K562 (cell line): ENCODE measurements at regions not wholly inside any gene's neighbourhood (a gene's known extent, or its start where the extent isn't known, plus 50 kb on each side); places are given as distances from the start of the nearest gene placed in this dataset.

Source experiments
- CTCF ChIP-seq, 3 experiments: IDR thresholded peaks in 2 of 3; conservative IDR thresholded peaks in 1 of 3; 2 replicates each; pipeline ENCODE4 v1.5.1; 2011 to 2012; ENCODE audit warnings: low read length in 3 of 3, mild to moderate bottlenecking in 3 of 3, control low read depth in 2 of 3, improper control_type of control experiment in 1 of 3, inconsistent platforms in 1 of 3, low read depth in 1 of 3, mixed read lengths in 1 of 3, moderate library complexity in 1 of 3; ENCODE audit not compliant: insufficient read depth in 2 of 3
- GTF2F1 ChIP-seq: IDR thresholded peaks from 2 replicates; pipeline ENCODE4 v1.6.1; 2011; ENCODE audit warnings: low read depth, low read length, improper control_type of control experiment
- MAZ ChIP-seq, 2 experiments: fragments of 450-650 bp in 1 of 2; sonication (generic) in 1 of 2; formaldehyde crosslinking; IDR thresholded peaks in 1 of 2; conservative IDR thresholded peaks in 1 of 2; 2 replicates each; pipeline versions ENCODE4 v1.4.0 to v1.5.0; 2020; ENCODE audit warnings: mild to moderate bottlenecking in 1 of 2, missing genetic modification reagents in 1 of 2
- NR2C2 ChIP-seq, 2 experiments: fragments of 200-800 bp in 1 of 2; sonication (Bioruptor generic) in 1 of 2; sonication (generic) in 1 of 2; formaldehyde crosslinking in 1 of 2; IDR thresholded peaks; 2 replicates each; pipeline versions ENCODE4 v1.6.1 to v1.8.0; 2016 to 2022; ENCODE audit warnings: mild to moderate bottlenecking in 1 of 2, missing compliant biosample characterization in 1 of 2, missing genetic modification characterization in 1 of 2, missing genetic modification reagents in 1 of 2
- POLR2A ChIP-seq: fragments of 450-650 bp; conservative IDR thresholded peaks from 2 replicates; pipeline ENCODE4 v1.6.1; 2016
- POLR2AphosphoS5 ChIP-seq: IDR thresholded peaks from 2 replicates; pipeline ENCODE4 v1.6.1; 2011; ENCODE audit warnings: mild to moderate bottlenecking, low read depth, low read length, moderate library complexity; ENCODE audit not compliant: control insufficient read depth, insufficient read depth
- POLR2G ChIP-seq: fragments of 200-400 bp; formaldehyde crosslinking; IDR thresholded peaks from 2 replicates; pipeline ENCODE4 v1.6.1; 2017; ENCODE audit warnings: low read depth, mild to moderate bottlenecking, antibody characterized with exemption, low read length, moderate library complexity
- PRPF4 ChIP-seq: fragments of 200-400 bp; formaldehyde crosslinking; IDR thresholded peaks from one replicate; pipeline ENCODE4 v1.6.1; 2017; ENCODE audit warnings: low read length, low read depth, mild to moderate bottlenecking; ENCODE audit not compliant: insufficient read depth, poor library complexity, severe bottlenecking
- SP1 ChIP-seq: sonication (generic); formaldehyde crosslinking; IDR thresholded peaks from 2 replicates; pipeline ENCODE4 v1.8.1; 2022; ENCODE audit warnings: mild to moderate bottlenecking, missing genetic modification reagents
- SP2 ChIP-seq: IDR thresholded peaks from 2 replicates; pipeline ENCODE4 v1.6.1; 2011; ENCODE audit warnings: mild to moderate bottlenecking, low read depth, low read length, moderate library complexity; ENCODE audit not compliant: poor library complexity, severe bottlenecking; ENCODE audit errors: extremely low read depth
- ZNF384 ChIP-seq: IDR thresholded peaks from 2 replicates; pipeline ENCODE4 v1.6.1; 2012; ENCODE audit warnings: low read depth, low read length, improper control_type of control experiment
- ZNF707 ChIP-seq: fragments of 250-450 bp; sonication (Bioruptor Pico); conservative IDR thresholded peaks from 2 replicates; pipeline ENCODE4 v1.8.0; 2022; ENCODE audit warnings: inconsistent platforms, mild to moderate bottlenecking, moderate library complexity

- TF ChIP-seq POLR2A (no peak), GTF2F1 (no peak), POLR2G (no peak), PRPF4 (no peak), ZNF384 (no peak), POLR2AphosphoS5 (no peak), CTCF (IDR thresholded peaks at IDR 0.05 in 2 of 3, conservative IDR thresholded peaks at IDR 0.05 in 1 of 3; ENCODE audit: insufficient read depth in 2 of 3, low read depth in 1 of 3, low read length in 3 of 3) (0 out of 6 replicates have a peak, but pooled peaks of 2 of the 3 experiments have one; percentile 11 to 22), MAZ (CRISPR knock-in tag; conservative IDR thresholded peaks at IDR 0.05 in 1 of 2, IDR thresholded peaks at IDR 0.05 in 1 of 2) (no peak), ZNF707 (CRISPR knock-in tag) (no peak), SP1 (CRISPR knock-in tag) (no peak), NR2C2 (CRISPR knock-in tag; IDR thresholded peaks at IDR 0.05) (no peak), NR2C2 (tag; IDR thresholded peaks at IDR 0.05) (no peak), SP2 (no peak)
Measured at GRCh38 chr2:88813612-88814011, 122.1 kb downstream of the RPIA start.
